PC-3 (cell line): ENCODE measurements at regions not wholly inside any gene's neighbourhood (a gene's known extent, or its start where the extent isn't known, plus 50 kb on each side); places are given as distances from the start of the nearest gene placed in this dataset.

Source experiments
- EZH2 ChIP-seq: fragments of 300-600 bp; sonication (generic); IDR thresholded peaks from one replicate; pipeline ENCODE4 v1.6.1; 2017; ENCODE audit warnings: antibody characterized with exemption, mild to moderate bottlenecking, low read length; ENCODE audit not compliant: unreplicated experiment
- EZH2phosphoT487 ChIP-seq: fragments of 300-600 bp; sonication (generic); IDR thresholded peaks from 2 replicates; pipeline ENCODE4 v1.6.1; 2018; ENCODE audit warnings: mild to moderate bottlenecking, antibody characterized with exemption, low read length, borderline replicate concordance
- TF ChIP-seq, protein P1 (sequence below): fragments of 300-600 bp; sonication (generic); conservative IDR thresholded peaks from 2 replicates; pipeline ENCODE4 v1.5.1; 2017; ENCODE audit warnings: antibody characterized with exemption, low read depth, mild to moderate bottlenecking, low read length

DNA sequence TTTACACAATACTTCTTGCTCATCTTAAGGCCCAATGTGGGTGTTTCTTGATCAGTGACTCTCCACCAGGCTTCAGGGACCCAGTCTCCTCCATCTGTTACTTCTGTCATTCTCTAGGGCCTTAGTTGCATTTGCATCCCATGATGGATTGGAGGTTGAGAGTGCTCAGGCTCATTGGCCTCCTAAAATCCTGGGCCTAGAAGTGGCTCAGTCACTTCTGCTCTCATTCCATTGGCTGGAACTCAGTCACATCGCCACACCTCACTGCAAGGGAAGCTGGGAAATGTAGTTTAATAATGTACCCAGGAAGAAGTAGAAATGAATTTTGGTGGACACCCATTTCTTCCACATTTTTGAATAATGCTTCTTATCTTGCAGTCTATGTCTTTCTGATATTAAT lies 223.5 kb downstream of the HRH4 start:
- TF ChIP-seq EZH2 (no peak), EZH2phosphoT487 (no peak)
- TF ChIP-seq, protein P1, sequence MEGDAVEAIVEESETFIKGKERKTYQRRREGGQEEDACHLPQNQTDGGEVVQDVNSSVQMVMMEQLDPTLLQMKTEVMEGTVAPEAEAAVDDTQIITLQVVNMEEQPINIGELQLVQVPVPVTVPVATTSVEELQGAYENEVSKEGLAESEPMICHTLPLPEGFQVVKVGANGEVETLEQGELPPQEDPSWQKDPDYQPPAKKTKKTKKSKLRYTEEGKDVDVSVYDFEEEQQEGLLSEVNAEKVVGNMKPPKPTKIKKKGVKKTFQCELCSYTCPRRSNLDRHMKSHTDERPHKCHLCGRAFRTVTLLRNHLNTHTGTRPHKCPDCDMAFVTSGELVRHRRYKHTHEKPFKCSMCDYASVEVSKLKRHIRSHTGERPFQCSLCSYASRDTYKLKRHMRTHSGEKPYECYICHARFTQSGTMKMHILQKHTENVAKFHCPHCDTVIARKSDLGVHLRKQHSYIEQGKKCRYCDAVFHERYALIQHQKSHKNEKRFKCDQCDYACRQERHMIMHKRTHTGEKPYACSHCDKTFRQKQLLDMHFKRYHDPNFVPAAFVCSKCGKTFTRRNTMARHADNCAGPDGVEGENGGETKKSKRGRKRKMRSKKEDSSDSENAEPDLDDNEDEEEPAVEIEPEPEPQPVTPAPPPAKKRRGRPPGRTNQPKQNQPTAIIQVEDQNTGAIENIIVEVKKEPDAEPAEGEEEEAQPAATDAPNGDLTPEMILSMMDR, result no peak
